ENCODE measurements at regions not wholly inside any gene's neighbourhood (a gene's known extent, or its start where the extent isn't known, plus 50 kb on each side); places are given as distances from the start of the nearest gene placed in this dataset.

DNA sequence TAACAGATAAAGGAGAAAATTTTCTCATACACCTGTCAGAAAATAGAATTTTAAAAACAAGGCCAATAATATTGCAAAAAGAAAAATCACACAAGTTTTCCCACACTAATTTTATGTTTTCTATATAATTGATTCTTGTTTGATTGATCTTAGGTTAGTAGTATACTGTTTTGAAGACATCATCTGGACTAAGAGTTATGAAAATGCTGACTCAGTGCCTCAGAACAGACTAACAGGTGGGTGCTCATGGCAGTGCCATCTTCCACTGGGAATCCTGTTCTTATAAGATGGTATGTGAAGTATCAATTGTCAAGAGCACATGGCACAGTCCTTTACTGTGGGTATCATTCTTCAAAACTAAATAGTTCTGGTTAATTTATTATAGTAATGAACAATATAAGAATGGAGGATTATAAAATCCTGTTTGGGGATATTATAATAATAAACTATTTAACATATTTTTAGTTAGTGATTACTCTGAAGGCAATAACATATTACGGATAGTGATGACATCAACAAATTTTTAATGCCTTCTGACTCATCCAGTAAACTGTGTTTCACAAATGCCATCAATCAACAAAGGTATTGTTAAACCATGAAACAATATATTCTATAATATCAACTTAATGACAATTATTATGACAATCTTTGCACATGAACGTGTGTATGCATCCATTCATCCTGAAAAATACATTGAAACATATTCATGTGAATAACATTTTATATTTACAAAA, 384.6 kb upstream of the KHDRBS2 start:
- no peak for TF ChIP-seq CTCF (conservative IDR thresholded peaks at IDR 0.05; ENCODE audit: low read depth, low read length)
- TF ChIP-seq EZH2 (IDR thresholded peaks at IDR 0.05; ENCODE audit: borderline replicate concordance, low read depth, low read length, poor library complexity, severe bottlenecking), result no peak

Data from A673 (cell line).